ENCODE measurements at regions not wholly inside any gene's neighbourhood (a gene's known extent, or its start where the extent isn't known, plus 50 kb on each side); places are given as distances from the start of the nearest gene placed in this dataset.

GRCh38 chrX:8345473-8345872 is 119.2 kb upstream of the VCX3B start:
- FAIRE-seq: no peak

GRCh38 chrX:8346060-8346459 is 118.6 kb upstream of the VCX3B start:
- intact Hi-C loops (cut with DNase I): no loop called here
- no peak for FAIRE-seq

More at GRCh38 chrX:8345473-8345872, 119.2 kb upstream of the VCX3B start:
- no peak overlapping the region for H3K27ac ChIP-seq (ENCODE audit: low read depth in 2 of 2, low read length in 2 of 2)
- intact Hi-C loops (cut with DNase I): no loop called here
- no peaks in the 10 kb centered on the region for H3K4me1 ChIP-seq (ENCODE audit: control insufficient read depth in 2 of 3, insufficient read depth in 2 of 3, low read depth in 1 of 3, low read length in 3 of 3)
- H3K27me3 ChIP-seq (ENCODE audit: control insufficient read depth, insufficient read depth, low read length): no peaks in the 10 kb centered on the region
- no peaks in the 10 kb centered on the region for H3K36me3 ChIP-seq (ENCODE audit: control insufficient read depth in 2 of 3, insufficient read depth in 3 of 3, low read length in 3 of 3)
- no peak for DNase-seq
- no peak for TF ChIP-seq CTCF (IDR thresholded peaks at IDR 0.05; ENCODE audit: borderline replicate concordance, extremely low read depth, insufficient read depth)
- no peak overlapping the region for H3K4me3 ChIP-seq (ENCODE audit: low read length in 3 of 3)
- H3K9ac ChIP-seq (ENCODE audit: low read length in 3 of 3): no peak overlapping the region
- H3K9me3 ChIP-seq (ENCODE audit: control insufficient read depth in 2 of 3, insufficient read depth in 1 of 3, low read length in 3 of 3): no peaks in the 10 kb centered on the region

GRCh38 chrX:8346892-8347291 is 117.7 kb upstream of the VCX3B start:
- Histone ChIP-seq H3K9me3 (ENCODE audit: control insufficient read depth in 2 of 3, insufficient read depth in 1 of 3, low read length in 3 of 3) (no peaks in the 10 kb centered on the region), H3K4me1 (ENCODE audit: control insufficient read depth in 2 of 3, insufficient read depth in 2 of 3, low read depth in 1 of 3, low read length in 3 of 3) (no peaks in the 10 kb centered on the region), H3K27ac (ENCODE audit: low read depth in 2 of 2, low read length in 2 of 2) (no peak overlapping the region), H3K36me3 (ENCODE audit: control insufficient read depth in 2 of 3, insufficient read depth in 3 of 3, low read length in 3 of 3) (no peaks in the 10 kb centered on the region), H3K27me3 (ENCODE audit: control insufficient read depth, insufficient read depth, low read length) (no peaks in the 10 kb centered on the region), H3K4me3 (ENCODE audit: low read length in 3 of 3) (no peak overlapping the region), H3K9ac (ENCODE audit: low read length in 3 of 3) (no peak overlapping the region)
- intact Hi-C loops (cut with DNase I): no loop called here
- FAIRE-seq (no peak), DNase-seq (no peak)
- no peak for TF ChIP-seq CTCF (IDR thresholded peaks at IDR 0.05; ENCODE audit: borderline replicate concordance, extremely low read depth, insufficient read depth)

More at GRCh38 chrX:8346060-8346459, 118.6 kb upstream of the VCX3B start:
- Histone ChIP-seq H3K4me3 (ENCODE audit: low read length in 3 of 3) (no peak overlapping the region), H3K9me3 (ENCODE audit: control insufficient read depth in 2 of 3, insufficient read depth in 1 of 3, low read length in 3 of 3) (no peaks in the 10 kb centered on the region), H3K27ac (ENCODE audit: low read depth in 2 of 2, low read length in 2 of 2) (no peak overlapping the region), H3K4me1 (ENCODE audit: control insufficient read depth in 2 of 3, insufficient read depth in 2 of 3, low read depth in 1 of 3, low read length in 3 of 3) (no peaks in the 10 kb centered on the region), H3K36me3 (ENCODE audit: control insufficient read depth in 2 of 3, insufficient read depth in 3 of 3, low read length in 3 of 3) (no peaks in the 10 kb centered on the region), H3K9ac (ENCODE audit: low read length in 3 of 3) (no peak overlapping the region), H3K27me3 (ENCODE audit: control insufficient read depth, insufficient read depth, low read length) (no peaks in the 10 kb centered on the region)
- no peak for TF ChIP-seq CTCF (IDR thresholded peaks at IDR 0.05; ENCODE audit: borderline replicate concordance, extremely low read depth, insufficient read depth)
- no peak for DNase-seq
